PC-9 (cell line): ENCODE measurements at regions not wholly inside any gene's neighbourhood (a gene's known extent, or its start where the extent isn't known, plus 50 kb on each side); places are given as distances from the start of the nearest gene placed in this dataset.

ENCODE experiments used
- EZH2 ChIP-seq: fragments of 200-600 bp; sonication (generic); IDR thresholded peaks from 2 replicates; pipeline ENCODE4 v1.8.0; 2017; ENCODE audit warnings: antibody characterized with exemption, low read depth
- TF ChIP-seq, protein P1 (sequence below): fragments of 200-600 bp; sonication (generic); conservative IDR thresholded peaks from 2 replicates; pipeline ENCODE4 v1.6.1; 2017; ENCODE audit warnings: mixed run types, antibody characterized with exemption, mild to moderate bottlenecking, moderate library complexity

GRCh38 chr15:59896663-59897074, 107.4 kb upstream of the FOXB1 start:
- TF ChIP-seq, protein P1, sequence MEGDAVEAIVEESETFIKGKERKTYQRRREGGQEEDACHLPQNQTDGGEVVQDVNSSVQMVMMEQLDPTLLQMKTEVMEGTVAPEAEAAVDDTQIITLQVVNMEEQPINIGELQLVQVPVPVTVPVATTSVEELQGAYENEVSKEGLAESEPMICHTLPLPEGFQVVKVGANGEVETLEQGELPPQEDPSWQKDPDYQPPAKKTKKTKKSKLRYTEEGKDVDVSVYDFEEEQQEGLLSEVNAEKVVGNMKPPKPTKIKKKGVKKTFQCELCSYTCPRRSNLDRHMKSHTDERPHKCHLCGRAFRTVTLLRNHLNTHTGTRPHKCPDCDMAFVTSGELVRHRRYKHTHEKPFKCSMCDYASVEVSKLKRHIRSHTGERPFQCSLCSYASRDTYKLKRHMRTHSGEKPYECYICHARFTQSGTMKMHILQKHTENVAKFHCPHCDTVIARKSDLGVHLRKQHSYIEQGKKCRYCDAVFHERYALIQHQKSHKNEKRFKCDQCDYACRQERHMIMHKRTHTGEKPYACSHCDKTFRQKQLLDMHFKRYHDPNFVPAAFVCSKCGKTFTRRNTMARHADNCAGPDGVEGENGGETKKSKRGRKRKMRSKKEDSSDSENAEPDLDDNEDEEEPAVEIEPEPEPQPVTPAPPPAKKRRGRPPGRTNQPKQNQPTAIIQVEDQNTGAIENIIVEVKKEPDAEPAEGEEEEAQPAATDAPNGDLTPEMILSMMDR = no peak
- no peak for TF ChIP-seq EZH2
